Fibroblast of lung (primary cell): ENCODE measurements at regions not wholly inside any gene's neighbourhood (a gene's known extent, or its start where the extent isn't known, plus 50 kb on each side); places are given as distances from the start of the nearest gene placed in this dataset.

ENCODE experiments used
- EZH2 ChIP-seq: IDR thresholded peaks from 2 replicates; pipeline ENCODE4 v1.5.1; 2012; ENCODE audit warnings: low read length, control low read depth, mild to moderate bottlenecking; ENCODE audit errors: missing control alignments
- TF ChIP-seq, protein P1 (sequence below), 2 donors: IDR thresholded peaks in 1 of 2; conservative IDR thresholded peaks in 1 of 2; 1 replicate in 1 of 2; 2 replicates in 1 of 2; pipeline ENCODE4 v1.5.1; 2011 to 2012; ENCODE audit warnings: low read length in 2 of 2, control low read depth in 1 of 2, inconsistent platforms in 1 of 2, low read depth in 1 of 2, mild to moderate bottlenecking in 1 of 2

DNA sequence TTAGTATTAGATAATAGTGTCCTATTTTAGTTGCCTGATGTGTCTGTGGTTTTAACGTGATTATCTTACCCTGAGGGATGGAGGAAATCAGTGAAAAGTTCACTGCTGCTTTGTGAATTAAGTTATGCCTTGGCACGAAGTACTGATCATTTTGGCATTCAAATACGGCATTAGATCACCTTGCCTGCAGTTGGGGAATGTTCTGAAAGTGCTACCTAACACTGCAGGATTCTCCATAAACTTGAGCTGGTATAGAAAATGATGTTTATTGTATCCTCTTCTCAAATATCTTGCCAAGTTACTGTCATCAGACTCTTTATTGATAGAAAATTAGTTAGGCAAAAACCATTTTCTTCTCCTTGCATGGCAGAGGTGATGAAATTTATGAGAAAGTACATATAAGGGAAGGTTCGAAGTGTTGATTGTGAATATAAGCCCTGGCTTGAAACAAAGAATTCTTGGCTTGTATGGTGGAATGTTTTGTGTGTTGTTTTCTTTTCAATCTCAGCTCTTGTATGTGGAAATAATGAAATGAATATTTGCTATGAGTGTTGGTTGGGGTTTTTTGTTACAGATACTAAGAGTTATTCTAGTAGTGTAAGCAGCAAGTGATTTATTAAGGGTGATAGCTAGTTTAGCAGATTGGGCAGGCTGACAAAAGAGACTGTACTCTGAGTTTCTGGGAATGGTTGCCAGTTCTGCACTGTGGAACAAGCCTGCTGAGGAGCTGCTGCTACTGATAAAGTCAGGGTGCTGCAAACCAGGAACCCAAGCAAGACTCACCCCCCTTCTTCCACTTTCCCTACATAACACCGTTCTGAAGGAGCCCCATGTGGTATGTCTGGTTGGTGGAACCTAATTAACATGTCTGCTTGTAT lies 448.3 kb downstream of the PCNX1 start:
- TF ChIP-seq, protein P1, sequence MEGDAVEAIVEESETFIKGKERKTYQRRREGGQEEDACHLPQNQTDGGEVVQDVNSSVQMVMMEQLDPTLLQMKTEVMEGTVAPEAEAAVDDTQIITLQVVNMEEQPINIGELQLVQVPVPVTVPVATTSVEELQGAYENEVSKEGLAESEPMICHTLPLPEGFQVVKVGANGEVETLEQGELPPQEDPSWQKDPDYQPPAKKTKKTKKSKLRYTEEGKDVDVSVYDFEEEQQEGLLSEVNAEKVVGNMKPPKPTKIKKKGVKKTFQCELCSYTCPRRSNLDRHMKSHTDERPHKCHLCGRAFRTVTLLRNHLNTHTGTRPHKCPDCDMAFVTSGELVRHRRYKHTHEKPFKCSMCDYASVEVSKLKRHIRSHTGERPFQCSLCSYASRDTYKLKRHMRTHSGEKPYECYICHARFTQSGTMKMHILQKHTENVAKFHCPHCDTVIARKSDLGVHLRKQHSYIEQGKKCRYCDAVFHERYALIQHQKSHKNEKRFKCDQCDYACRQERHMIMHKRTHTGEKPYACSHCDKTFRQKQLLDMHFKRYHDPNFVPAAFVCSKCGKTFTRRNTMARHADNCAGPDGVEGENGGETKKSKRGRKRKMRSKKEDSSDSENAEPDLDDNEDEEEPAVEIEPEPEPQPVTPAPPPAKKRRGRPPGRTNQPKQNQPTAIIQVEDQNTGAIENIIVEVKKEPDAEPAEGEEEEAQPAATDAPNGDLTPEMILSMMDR (conservative IDR thresholded peaks at IDR 0.05 in 1 of 2, IDR thresholded peaks at IDR 0.05 in 1 of 2; ENCODE audit: low read depth in 1 of 2, low read length in 2 of 2): no peak
- no peak for TF ChIP-seq EZH2
